Right forelimb (tissue), 1 donor: ENCODE measurements at regions not wholly inside any gene's neighbourhood (a gene's known extent, or its start where the extent isn't known, plus 50 kb on each side); places are given as distances from the start of the nearest gene placed in this dataset.
A peak's percentile ranks its signal among the peaks of the same experiment; 100 is the strongest.
"Not testable (repeated sequence)": the region's sequence is repeated elsewhere in the genome, so short reads cannot be mapped to it uniquely, and the experiment has no call there.

Experiments used
- DNase-seq: peaks from one replicate; pipeline ENCODE4 v3.0.0-alpha.2; 2018

DNA sequence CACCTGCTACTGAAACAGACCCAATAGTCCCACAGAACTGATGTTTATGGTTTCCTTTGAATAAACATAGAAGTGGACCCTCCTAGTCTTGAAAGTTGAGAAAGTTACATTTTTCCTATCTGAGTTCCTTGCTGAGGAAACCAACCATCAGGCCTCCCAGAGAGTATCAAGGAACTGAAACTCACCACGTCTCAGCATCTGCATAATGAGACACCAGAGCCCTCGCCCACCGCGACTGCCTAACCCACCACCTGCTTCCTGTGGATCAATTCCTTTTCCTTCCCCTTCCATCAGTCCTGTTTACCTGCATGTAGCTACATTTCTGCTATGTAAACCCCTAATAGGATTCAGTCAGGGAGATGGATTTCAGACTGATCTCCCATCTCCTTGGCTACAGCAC, 443.2 kb upstream of the TMEM132C start:
- DNase-seq: no peak

DNA sequence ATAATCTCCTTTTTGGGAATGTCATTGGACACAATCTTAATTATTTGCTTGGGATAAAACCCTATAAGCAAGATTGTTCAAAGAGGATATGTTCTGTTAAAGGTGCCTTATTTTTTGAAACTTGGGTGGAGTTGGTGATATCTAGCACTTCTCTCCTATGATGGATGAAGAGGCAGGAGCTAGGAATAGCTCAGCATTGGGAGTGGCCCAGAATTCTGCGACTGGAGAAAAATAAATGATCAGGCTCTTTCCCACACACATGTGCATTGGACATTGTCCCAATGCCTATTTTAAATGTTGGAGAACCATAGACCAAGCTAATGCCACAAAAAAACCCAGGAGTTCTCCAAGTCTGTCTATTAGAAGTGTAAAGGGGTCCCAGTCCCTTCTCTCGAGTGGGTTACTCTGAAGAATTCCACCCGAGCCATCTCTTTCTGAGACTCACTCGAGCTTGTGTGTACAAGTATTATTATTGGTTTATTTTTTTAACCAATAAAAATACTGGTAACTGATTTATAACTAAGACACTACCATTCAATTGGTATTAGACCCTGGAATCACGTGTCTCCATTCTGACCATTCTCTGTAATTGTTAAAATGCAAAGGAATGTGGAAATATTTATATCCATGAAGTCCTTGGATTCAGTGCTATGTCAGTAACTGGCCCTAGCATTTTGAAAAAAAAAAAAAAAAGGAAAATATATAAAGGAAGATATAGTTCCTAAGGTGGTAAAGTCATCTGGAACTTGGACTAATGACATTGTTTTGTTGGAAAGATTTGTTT, 437.5 kb upstream of the TMEM132C start:
- DNase-seq: no peak

DNA sequence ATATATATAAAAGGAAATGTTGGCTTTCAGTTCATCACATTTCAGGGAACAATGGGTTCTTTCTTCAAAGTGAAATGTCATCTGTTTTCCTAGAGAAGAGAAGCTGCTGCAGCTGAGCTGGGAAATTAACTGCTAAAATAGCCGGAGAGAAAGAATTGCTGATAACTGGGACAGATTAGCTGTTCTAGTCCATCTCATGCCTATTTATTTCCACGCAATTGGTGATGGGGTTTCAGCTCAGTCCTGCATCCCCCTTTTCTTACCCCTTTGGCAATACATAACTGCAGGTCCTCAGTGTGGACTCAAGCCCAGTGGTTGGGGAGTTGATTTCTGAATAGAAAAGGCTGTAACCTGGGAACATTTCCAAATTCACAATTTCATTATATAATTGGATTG, 436.9 kb upstream of the TMEM132C start:
- DNase-seq: no peak

DNA sequence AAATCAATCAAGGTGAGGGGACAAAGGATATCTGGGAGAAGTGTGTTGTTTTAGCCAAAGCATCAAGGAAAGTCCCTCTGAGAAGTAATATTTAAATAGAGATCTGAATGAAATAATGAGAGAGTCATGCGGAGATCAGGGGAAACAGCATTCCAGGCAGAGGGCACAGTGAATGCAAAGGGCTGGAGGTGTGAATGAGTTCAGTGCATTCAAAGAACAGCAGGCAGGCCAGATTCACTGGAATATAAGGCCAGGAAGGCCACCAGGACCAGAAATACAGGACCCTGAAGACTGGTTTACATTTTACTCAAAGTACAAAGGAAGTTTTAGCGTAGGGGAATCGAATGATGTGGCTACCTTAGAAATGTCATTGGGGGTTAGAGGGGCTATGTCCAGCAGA, 436.2 kb upstream of the TMEM132C start:
- DNase-seq: no peak

DNA sequence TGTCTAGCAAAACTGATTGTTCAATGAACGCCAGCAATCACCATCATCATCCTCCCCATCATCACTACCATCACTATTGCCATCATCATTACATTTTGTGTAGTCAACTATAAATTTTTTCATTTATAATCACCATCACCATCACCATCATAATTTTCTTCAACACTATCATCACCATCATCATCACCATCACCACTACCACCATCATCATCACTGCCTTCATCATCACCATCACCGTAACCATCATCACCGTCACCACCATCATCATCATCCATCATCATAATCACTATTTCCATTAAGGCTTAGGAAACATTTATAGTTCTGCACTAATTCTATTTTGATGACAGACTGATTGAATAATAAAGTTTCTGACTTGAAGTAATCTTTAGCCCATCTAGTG, 434.8 kb upstream of the TMEM132C start:
- no peak for DNase-seq

DNA sequence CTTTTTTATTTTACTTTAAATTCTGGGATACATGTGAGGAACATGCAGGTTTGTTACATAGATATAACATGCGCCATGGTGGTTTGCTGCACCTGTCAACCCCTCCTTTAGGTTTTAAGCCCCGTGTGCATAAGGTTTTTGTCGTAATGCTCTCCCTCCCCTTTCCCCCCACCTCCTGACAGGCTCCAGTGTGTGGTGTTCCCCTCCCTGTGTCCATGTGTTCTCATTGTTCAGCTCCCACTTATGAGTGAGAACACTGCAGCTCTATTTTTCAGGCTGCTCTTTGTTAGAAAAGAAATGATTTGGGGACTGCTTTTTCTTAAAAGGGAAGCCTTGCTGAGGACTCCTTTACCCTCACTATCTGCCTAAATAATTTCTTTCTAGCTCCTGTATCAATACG, 430.2 kb upstream of the TMEM132C start:
- DNase-seq: not testable (repeated sequence)

DNA sequence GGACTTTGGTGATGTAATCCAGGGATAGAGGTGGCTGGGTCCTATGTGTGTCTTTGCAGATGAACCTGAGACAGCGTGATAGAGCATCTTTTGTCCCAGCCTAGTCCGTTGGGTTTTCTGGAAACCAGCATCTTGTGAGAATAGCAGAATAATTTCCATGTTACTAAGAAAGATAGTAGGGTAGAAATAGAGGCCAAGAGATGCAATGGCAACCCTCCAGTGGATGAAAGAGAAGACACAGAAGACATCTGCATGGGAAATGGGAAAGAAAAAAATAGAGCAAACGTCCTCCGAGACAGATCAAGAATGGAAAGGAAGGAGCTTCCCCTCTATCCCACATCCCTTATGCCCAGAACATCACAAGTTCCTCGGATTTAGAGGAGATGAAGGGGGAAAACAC, 409.3 kb upstream of the TMEM132C start:
- no peak for DNase-seq

DNA sequence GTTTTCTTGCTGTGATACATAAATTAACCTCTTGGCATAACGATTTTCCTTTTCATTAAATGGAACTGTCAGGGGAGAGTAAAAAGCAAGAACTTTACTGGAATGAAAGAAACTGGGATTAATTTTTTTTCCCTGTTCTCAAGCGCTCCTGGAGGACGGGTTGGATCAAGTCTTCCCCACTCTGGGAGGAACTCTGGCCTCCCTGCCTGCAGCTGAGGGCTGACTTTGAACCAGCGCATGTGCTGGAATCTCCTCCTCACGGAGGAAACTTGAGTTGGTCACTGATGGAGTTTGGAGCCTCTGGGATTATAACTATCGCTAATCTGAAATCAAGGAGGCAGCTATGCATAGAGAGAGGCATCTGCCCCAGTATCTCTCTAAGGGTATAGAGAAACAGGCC, 406.4 kb upstream of the TMEM132C start:
- DNase-seq: no peak

DNA sequence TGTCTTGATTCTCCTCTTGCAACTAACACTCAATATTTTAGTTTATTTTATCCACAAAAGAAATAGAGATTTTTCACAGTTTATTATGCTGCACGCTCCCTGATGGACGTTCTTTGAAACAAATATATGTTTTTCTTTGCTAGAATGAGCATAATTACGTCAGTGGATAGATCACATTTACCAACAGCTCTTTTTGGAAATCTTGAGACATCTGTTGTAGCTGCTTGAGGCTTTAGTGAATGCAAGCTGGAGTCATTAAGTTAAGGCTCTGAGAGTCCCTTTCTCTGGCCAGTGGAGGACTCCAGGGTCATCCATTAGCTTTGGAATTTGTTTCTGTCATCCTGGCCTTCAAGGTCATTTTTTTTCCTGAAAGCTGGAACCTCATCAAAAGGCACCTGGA, 405.6 kb upstream of the TMEM132C start:
- no peak for DNase-seq

DNA sequence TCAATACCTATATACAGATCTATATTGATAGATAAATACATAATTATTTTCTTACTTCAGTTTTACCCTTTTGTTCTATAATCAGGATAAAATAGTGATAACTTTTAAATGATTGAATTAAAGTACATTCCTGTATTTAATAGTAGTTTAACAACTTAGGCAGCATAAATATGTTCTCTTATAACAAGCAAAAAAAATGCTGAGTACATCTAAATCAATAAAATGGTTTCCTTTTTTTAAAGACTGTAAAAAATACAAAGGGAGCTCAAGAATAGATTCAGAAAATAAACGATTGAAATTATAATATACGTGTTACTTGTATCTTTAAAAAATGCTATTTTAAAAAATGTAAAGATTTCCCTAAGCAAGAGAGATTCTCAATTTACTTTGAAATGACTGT, 393.7 kb upstream of the TMEM132C start:
- no peak for DNase-seq

DNA sequence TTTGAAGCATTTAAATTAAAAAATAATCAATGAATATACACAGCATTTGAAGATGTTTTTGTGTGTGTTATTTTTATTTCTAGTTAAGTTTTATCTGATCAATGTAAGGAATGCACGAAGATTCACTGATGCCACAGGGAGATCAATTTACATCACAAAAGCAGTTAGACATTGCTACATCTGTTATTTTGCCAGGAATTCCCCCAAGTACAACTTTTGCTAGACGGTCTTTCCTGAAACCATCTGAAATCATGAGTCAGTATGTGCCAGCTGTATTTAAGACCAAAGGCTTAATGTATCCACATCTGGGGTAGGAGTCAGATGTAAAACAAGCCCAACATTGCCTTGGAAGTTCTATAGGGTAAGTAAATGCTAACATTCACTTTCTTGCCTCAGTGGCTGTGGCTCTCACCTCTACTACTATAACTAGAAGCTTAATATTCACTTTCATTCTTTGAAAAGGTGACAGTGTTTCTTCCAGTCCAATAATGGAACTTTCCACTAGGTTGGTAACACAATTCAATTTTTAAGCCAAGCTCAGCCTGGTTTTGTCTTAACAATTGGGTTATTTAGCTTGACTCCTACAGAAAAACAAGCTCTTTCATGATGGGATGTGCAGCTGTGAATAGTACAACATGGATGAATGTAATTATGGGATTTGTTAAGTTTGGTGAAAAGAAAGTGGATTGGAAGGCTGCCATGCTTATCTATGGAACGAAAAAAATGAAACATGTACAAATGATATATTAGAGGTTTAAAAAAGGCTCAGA, 385.4 kb upstream of the TMEM132C start:
- no peak for DNase-seq

DNA sequence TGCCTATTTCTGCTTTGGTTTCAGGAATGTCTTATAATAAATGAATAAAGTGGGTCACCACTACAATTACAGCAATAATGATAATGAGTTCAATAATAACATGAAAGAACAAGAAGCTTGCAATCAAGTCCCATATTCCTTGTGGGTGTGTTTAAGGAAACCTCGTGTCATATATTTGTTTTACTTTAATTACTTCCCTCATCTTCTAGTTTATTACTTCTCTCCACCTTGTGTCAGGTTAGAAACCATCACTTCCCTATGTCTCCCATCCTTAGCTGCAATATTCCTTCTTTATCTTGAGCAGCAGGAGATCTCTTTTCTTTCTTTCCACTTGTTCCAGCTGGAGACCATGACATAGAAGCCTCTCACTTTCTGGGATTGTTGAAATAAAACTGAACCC, 384.0 kb upstream of the TMEM132C start:
- no peak for DNase-seq

DNA sequence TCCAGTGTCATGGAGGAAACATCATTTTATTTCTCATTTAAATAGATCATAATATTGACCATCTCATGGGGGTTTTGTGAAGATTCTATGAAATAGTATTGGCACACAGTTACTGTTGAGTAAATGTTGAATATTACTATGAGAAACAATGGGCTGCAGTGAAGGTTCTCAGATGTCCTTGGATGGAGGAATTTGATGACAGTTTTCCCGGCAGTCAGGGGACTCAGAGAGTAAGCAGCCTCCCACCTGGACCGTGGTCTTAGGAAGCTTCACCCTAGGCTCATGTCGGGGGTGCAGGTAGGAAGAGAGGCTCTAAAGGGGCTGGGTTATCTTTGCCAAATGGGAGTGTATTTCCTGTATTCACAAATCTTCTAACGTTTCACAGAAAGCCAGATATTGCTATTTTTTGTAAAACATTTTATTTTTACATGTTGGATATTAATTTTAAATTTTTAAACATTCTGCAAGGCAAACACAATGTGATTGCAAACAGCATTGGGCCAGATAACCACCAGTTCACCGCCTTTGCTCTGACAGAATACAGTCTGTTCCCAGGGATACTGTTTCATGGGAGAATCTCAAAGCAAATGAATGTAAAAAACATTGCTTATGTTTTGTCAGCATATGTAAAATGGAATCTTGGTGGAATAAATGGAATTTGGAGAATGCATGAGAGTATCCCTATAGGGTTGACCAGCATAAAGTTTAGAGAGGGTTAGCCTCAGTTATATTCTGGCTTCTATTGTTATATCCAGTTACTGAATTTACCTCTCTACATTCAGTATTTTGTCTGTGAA, 380.8 kb upstream of the TMEM132C start:
- peak; percentile 51 for DNase-seq

DNA sequence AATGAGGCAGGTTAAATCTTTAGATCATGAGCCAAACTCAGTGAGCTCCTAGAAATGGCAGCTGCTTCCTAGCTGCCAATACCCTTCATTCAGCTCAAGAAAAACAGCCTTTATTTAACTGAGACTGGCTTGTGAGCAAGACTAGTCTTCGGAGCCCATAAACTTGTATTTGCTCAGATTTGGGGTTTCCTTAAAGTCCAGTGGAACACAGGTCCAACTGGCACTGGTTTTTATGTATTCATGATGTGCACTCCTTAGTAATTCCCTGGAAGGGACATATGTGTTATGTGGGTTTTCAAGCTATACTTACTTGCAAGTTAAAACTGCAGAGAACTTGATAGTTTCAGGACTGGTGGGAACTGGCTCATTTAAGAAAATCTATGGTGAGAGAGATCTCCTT, 380.1 kb upstream of the TMEM132C start:
- DNase-seq: peak; percentile 44

DNA sequence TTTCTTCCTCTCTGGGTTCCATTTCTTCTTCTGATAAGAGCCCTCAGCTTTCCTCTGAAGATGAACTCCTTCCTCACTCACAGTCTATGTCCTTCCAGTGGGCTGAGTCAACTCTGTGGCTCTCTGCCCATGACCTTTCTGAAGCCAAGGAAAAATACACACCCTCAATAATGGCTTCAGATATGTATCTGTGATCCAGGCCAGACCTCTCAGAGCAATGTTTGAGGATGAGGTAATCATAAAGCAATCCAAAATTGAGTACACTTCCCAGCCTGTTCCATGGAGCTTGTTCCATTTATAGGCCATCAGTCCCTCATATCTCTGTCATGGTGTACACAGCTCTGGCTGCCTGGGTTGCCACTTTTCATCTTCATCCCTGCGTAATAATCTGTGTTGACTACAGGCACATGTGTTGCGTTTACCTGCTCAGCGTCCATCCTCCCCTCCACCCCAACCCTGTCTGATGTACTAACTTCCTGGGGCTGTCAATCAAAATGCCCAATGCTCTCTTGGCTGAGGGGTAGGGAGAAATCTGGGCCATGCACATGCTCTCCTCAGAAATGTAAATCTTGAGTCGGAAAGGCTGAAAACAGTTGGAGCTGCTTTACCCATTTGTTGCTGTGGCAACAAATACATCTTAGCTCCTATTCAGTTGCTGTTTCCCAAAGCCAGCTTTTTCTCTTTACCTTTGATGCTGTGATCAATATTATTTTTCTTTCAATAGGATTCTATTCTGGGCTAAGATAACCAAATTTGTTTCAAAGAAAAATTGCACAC, 377.8 kb upstream of the TMEM132C start:
- no peak for DNase-seq

DNA sequence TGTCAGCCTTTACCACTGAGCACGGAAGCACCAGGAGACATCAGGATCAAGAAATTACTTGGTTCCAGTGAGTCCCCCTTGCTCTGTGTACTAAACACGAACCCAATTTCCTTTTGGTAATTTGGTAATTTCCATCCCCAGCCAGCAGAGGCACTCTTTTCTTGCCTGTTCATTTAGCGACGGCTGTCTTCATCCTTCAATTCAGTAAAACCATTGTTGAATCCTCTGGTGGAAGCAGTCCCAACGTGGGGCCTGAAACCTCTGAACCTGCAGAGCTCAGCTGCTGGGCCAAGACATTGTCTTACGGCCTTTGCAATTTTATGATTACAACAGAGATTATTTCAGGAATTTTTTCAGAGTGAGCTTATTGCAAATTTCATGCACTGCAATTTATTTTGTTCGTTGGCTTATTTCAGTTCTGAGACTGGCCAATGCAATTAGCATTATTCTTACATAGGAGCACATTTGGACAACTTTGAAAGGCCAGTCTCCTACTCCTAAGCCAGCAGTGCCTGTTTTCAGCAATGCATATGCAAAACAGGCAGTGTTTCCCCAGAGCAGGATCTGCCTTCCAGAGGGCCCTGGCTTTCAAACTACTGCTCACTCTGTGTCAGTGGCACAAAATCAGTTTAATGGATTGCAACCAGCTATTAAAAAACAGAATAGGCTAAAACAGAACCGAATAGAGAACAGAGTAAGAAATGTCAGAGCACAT, 372.9 kb upstream of the TMEM132C start:
- DNase-seq: no peak

DNA sequence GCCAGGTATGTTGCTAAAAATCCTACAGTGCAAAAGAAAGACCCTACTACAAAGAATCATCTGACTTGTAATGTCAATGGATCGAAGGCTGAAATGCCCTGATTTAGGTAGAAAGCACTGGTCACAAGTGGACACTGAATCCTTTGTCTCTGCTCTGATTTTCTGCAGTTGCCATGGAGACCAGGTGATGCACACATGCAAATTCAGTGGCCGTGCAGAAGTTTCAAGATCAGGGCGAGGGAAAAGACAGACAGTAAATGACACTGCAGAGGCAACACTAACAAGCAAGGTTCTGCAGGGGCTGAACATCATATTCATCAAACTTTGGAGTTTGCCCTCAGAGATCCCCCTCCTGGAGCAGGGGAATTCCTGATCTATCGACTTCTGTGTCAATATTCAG, 370.3 kb upstream of the TMEM132C start:
- DNase-seq: no peak

DNA sequence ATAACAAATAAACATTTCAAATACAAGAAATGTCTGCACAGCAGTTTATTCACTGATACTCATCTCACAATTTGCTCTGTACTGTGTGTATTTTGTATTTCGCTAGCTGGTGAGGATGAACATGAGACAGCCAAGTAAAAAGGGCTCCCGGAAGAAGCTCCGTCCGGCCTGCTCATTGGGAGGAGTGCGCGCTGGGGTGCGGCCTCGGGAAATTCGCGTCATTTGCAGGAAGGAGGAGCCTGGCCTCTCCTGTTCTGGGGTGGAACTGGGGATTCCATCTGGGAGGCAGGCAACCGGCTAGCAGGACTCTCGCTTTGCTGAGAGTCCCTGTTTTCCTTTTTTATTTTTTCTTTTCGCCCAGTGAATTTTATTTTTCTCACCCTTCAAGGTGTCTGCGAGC, 368.4 kb upstream of the TMEM132C start:
- no peak for DNase-seq

DNA sequence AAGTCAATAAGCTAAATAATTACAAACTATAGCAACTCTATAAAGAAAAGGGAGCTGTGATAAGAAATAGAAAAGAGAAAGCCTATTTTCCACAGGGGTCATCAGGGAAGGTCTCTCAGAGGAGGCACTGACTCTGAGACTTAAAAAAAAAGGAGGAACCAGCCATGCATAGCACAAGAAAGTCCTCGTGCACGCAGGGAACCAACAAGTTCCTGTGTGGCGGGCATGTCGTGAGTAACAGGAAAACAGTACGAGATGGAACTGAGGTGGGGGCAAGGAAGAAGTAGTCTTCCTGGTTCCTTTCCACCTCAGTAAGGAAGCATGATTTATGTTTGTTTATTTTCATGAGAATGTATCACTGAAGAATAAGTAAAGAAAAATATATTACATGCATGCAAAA, 367.0 kb upstream of the TMEM132C start:
- DNase-seq: no peak

DNA sequence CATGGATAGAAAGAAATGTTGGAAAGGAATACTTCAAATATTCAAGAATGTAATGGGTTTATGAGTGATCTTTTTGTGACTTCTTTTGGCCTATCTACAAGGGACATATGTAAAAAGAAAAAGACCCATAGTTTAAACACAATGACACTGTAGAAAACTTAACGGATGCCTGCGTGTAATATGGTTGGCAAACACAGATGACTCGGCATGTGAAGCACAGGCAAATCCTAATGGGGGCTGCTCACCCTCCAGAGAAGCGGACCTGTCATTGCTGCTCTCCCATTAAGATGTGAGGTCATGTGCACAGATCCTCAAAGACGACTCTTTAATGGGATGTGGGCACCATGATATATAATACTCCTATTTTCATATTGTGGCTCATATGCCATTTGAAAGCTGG, 366.6 kb upstream of the TMEM132C start:
- no peak for DNase-seq

DNA sequence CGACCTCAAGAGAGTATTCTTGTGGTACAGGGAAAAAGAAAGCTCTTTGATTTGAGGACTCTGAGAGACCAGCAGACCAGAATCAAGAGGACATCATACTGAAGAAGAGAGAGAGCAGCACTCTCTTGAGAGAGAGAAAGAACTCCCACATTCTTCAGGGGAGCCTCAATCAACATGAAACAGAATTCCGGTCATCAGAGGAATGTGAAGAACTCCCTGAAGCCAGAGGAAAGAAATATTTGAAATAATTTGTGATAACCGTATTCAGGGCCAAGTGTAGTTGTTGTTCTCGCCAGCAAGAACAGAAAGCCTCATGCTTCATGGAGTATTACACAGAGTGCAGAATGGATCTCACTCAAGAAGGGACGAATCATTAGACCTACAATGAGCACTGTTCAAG, 363.8 kb upstream of the TMEM132C start:
- DNase-seq: no peak

DNA sequence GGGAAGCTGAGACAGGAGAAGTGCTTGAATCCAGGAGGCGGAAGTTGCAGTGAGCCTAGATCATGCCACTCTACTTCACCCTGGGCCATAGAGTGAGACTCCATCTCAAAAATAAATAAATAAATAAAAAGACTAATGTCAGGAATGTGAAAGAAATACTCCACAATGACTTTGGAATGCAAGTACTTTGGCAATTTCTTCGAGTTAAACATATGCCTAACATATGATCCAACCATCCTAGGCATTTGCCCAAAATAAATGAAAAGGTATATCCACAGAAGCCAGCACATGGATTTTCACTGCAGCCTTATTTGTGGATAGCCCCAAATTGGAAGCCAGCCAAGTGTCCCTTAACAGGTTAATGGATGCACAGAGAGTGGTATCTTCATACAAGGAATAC, 357.9 kb upstream of the TMEM132C start:
- no peak for DNase-seq
